Neural cell (in vitro differentiated cells): ENCODE measurements at regions not wholly inside any gene's neighbourhood (a gene's known extent, or its start where the extent isn't known, plus 50 kb on each side); places are given as distances from the start of the nearest gene placed in this dataset.

Source experiments
- CTCF ChIP-seq: fragments of 450-650 bp; IDR thresholded peaks from 2 replicates; pipeline ENCODE4 v1.5.1; 2014; ENCODE audit warnings: antibody characterized with exemption, mild to moderate bottlenecking, moderate library complexity; ENCODE audit not compliant: poor library complexity, severe bottlenecking
- EZH2 ChIP-seq: fragments of 200-600, 300-800 bp; shearing (Covaris generic), sonication (generic); IDR thresholded peaks from 2 replicates; pipeline ENCODE4 v1.6.1; 2014; ENCODE audit warnings: antibody characterized with exemption, low read length, borderline replicate concordance, mild to moderate bottlenecking; ENCODE audit not compliant: insufficient read depth, poor library complexity, severe bottlenecking
- POLR2AphosphoS5 ChIP-seq: IDR thresholded peaks from 2 replicates; pipeline ENCODE4 v1.6.1; 2012
- REST ChIP-seq: IDR thresholded peaks from 2 replicates; pipeline ENCODE4 v1.6.1; 2012; ENCODE audit warnings: borderline replicate concordance
- TAF1 ChIP-seq: IDR thresholded peaks from 2 replicates; pipeline ENCODE4 v1.6.1; 2012; ENCODE audit warnings: low read depth

GRCh38 chr4:31995943-31996901 lies 1276.1 kb downstream of the PCDH7 start:
- TF ChIP-seq TAF1 (no peak), CTCF (no peak), POLR2AphosphoS5 (no peak), EZH2 (no peak), REST (no peak)
